GM12864 (cell line): ENCODE measurements at regions not wholly inside any gene's neighbourhood (a gene's known extent, or its start where the extent isn't known, plus 50 kb on each side); places are given as distances from the start of the nearest gene placed in this dataset.

Source experiments
- DNase-seq: peaks from one replicate; pipeline ENCODE4 v3.0.0-alpha.2; 2011; ENCODE audit warnings: low read depth
- H3K4me3 ChIP-seq: 2 replicates; pipeline ENCODE4 v1.5.1; 2011; ENCODE audit warnings: mild to moderate bottlenecking, low read depth, low read length, control low read depth
- TF ChIP-seq, protein P1 (sequence below): IDR thresholded peaks from 2 replicates; pipeline ENCODE4 v1.5.1; 2011; ENCODE audit warnings: low read depth, mild to moderate bottlenecking, moderate library complexity, low read length, control low read depth, inconsistent platforms; ENCODE audit errors: missing control alignments

GRCh38 chr2:12059616-12060441 is 313.4 kb downstream of the LPIN1 start:
- no peak overlapping the region for H3K4me3 ChIP-seq
- TF ChIP-seq, protein P1, sequence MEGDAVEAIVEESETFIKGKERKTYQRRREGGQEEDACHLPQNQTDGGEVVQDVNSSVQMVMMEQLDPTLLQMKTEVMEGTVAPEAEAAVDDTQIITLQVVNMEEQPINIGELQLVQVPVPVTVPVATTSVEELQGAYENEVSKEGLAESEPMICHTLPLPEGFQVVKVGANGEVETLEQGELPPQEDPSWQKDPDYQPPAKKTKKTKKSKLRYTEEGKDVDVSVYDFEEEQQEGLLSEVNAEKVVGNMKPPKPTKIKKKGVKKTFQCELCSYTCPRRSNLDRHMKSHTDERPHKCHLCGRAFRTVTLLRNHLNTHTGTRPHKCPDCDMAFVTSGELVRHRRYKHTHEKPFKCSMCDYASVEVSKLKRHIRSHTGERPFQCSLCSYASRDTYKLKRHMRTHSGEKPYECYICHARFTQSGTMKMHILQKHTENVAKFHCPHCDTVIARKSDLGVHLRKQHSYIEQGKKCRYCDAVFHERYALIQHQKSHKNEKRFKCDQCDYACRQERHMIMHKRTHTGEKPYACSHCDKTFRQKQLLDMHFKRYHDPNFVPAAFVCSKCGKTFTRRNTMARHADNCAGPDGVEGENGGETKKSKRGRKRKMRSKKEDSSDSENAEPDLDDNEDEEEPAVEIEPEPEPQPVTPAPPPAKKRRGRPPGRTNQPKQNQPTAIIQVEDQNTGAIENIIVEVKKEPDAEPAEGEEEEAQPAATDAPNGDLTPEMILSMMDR: no peak
- DNase-seq: no peak

- DNase-seq: no peak
- TF ChIP-seq, protein P1: no peak
- H3K4me3 ChIP-seq: no peak overlapping the region
These were observed 314.5 kb downstream of the LPIN1 start for GRCh38 chr2:12060886-12061285.

GRCh38 chr2:12061286-12062052 is 315.0 kb downstream of the LPIN1 start:
- no peak overlapping the region for H3K4me3 ChIP-seq
- DNase-seq: no peak
- TF ChIP-seq, protein P1: no peak

DNA sequence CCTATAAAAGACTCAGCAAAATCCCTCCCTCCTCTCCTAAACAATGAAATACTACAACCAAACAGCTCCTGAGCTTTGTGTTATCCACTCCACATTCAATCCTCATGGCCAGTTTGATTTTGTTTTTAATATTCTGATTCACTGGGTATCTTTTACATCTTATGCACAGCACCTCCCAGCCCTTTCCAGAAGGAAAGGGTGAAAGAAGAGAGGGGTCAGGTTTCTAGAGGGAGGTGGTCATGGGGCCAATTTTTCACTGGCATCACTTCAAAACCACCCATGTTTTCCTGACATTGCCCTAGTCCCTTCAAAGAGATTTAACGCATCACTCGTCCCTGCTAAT is 315.6 kb downstream of the LPIN1 start:
- no peak for DNase-seq
- TF ChIP-seq, protein P1: no peak
- no peak overlapping the region for H3K4me3 ChIP-seq

DNA sequence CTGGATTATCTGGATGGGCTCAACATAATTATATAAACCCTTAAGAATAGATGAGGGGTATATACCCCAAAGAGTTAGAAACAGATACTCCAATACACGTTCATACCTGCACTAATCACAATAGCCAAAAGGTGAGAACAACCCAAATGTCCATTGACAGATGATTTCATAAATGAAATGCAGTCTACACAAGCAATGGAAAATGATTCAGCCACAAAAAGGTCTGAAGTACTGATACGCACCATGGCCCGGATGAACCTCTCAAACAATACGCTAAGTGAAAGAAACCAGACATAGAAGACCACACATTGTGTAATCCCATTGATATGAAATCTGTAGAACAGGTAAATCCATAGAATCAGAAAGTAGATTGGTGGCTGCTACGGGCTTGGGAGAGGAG is 316.8 kb downstream of the LPIN1 start:
- no peak overlapping the region for H3K4me3 ChIP-seq
- TF ChIP-seq, protein P1: no peak
- no peak for DNase-seq

- TF ChIP-seq, protein P1: no peak
- no peak for DNase-seq
- no peak overlapping the region for H3K4me3 ChIP-seq
These were observed 317.7 kb downstream of the LPIN1 start for GRCh38 chr2:12064153-12064552.

GRCh38 chr2:12066116-12066515 is 319.7 kb downstream of the LPIN1 start:
- DNase-seq: no peak
- no peak overlapping the region for H3K4me3 ChIP-seq
- TF ChIP-seq, protein P1: no peak
